ENCODE measurements at regions not wholly inside any gene's neighbourhood (a gene's known extent, or its start where the extent isn't known, plus 50 kb on each side); places are given as distances from the start of the nearest gene placed in this dataset.
A peak's percentile ranks its signal among the peaks of the same experiment; 100 is the strongest.

GRCh38 chr6:26214803-26215584, 127.8 kb downstream of the HFE start:
- no peak for FAIRE-seq

GRCh38 chr6:26215585-26216358, 128.5 kb downstream of the HFE start:
- DNase-seq (ENCODE audit: low spot score), result peak; percentile 53

More at GRCh38 chr6:26214803-26215584, 127.8 kb downstream of the HFE start:
- DNase-seq (ENCODE audit: low spot score), result no peak

GRCh38 chr6:26216359-26216885, 129.2 kb downstream of the HFE start:
- DNase-seq (ENCODE audit: low spot score) (peak; percentile 99), FAIRE-seq (peak; percentile 95)

More at GRCh38 chr6:26215585-26216358, 128.5 kb downstream of the HFE start:
- no peak for FAIRE-seq

- no peak for DNase-seq (ENCODE audit: low spot score)
- no peak for FAIRE-seq
Measured at GRCh38 chr6:26216886-26217713, 129.9 kb downstream of the HFE start.

GRCh38 chr6:26217714-26218075, 130.5 kb downstream of the HFE start:
- FAIRE-seq, result no peak

GRCh38 chr6:26218824-26219223, 131.6 kb downstream of the HFE start:
- no peak for FAIRE-seq

More at GRCh38 chr6:26217714-26218075, 130.5 kb downstream of the HFE start:
- DNase-seq (ENCODE audit: low spot score), result peak; percentile 41

GRCh38 chr6:26220145-26220970, 133.1 kb downstream of the HFE start:
- FAIRE-seq (no peak), DNase-seq (ENCODE audit: low spot score) (no peak)

More at GRCh38 chr6:26218824-26219223, 131.6 kb downstream of the HFE start:
- no peak for DNase-seq (ENCODE audit: low spot score)

GRCh38 chr6:26221186-26221585, 134.0 kb downstream of the HFE start:
- DNase-seq (ENCODE audit: low spot score) (no peak), FAIRE-seq (no peak)

GRCh38 chr6:26222571-26222970, 135.3 kb downstream of the HFE start:
- DNase-seq (ENCODE audit: low spot score) (no peak), FAIRE-seq (no peak)

- no peak for DNase-seq (ENCODE audit: low spot score)
Measured at GRCh38 chr6:26223228-26223627, 136.0 kb downstream of the HFE start.

GRCh38 chr6:26223650-26224546, 136.7 kb downstream of the HFE start:
- DNase-seq (ENCODE audit: low spot score), result peak; percentile 88
- peak; percentile 95 for FAIRE-seq

More at GRCh38 chr6:26223228-26223627, 136.0 kb downstream of the HFE start:
- no peak for FAIRE-seq

GRCh38 chr6:26224547-26224912, 137.3 kb downstream of the HFE start:
- DNase-seq (ENCODE audit: low spot score) (no peak), FAIRE-seq (no peak)

- DNase-seq (ENCODE audit: low spot score) (no peak), FAIRE-seq (no peak)
Measured at GRCh38 chr6:26224940-26225847, 138.0 kb downstream of the HFE start.

- FAIRE-seq, result no peak
- DNase-seq (ENCODE audit: low spot score), result no peak
Measured at GRCh38 chr6:26225848-26226578, 138.8 kb downstream of the HFE start.

GRCh38 chr6:26226579-26226967, 138.4 kb upstream of the BTN3A2 start:
- FAIRE-seq, result no peak
- no peak for DNase-seq (ENCODE audit: low spot score)

GRCh38 chr6:26230351-26230750, 134.6 kb upstream of the BTN3A2 start:
- DNase-seq (ENCODE audit: low spot score) (no peak), FAIRE-seq (no peak)

GRCh38 chr6:26231006-26231587, 133.9 kb upstream of the BTN3A2 start:
- DNase-seq (ENCODE audit: low spot score) (no peak), FAIRE-seq (no peak)

Data from RCC 7860 (cell line).